GM04504 (cell line): ENCODE measurements at regions not wholly inside any gene's neighbourhood (a gene's known extent, or its start where the extent isn't known, plus 50 kb on each side); places are given as distances from the start of the nearest gene placed in this dataset.
"Not testable (repeated sequence)": the region's sequence is repeated elsewhere in the genome, so short reads cannot be mapped to it uniquely, and the experiment has no call there.

Experiments
- DNase-seq: peaks from one replicate; pipeline ENCODE4 v3.0.0-alpha.2; 2012; ENCODE audit warnings: low read depth

DNA sequence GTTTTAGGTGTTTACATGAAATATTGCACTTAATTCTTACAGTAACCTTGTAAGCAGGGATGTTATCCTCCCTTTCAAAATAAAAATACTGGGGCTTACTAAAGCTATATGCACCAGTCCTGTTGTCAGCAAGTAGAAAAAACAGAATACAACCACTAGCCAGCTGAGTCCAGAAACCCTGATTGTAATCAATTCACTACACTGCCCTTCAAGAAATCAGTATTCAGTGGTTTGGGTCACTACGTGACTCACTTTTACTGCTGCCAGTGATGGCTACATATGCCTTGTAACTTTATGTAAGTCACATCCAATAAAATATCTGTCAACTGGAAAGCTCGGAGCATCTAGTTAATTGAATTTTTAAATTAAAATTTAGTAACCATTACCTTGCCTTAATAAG is 376.3 kb upstream of the DEPDC1 start:
- no peak for DNase-seq

DNA sequence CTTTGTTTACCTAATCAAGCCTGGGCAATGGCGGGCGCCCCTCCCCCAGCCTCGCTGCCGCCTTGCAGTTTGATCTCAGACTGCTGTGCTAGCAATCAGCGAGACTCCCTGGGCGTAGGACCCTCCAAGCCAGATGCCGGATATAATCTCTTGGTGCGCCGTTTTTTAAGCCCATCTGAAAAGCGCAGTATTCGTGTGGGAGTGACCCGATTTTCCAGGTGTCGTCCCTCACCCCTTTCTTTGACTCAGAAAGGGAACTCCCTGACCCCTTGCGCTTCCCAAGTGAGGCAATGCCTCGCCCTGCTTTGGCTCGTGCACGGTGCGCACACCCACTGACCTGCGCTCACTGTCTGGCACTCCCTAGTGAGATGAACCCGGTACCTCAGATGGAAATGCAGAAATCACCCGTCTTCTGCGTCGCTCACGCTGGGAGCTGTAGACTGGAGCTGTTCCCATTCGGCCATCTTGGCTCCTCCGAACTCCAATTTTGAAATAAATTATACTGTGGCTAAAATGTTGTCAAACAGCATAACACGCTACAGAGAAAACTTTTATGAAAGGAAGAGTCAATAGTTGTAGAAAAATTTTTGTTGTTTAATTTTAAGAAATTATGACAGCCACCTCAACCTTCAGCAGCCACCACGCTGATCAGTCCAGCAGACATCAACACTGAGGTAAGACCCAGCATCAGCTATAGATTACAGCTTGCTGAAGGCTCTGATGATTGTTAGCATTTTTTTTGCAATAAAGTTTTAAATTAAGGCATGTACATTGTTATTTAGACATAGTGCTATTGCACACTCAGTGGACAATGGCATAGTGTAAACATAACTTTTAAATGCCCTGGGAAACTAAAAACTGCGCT is 384.7 kb upstream of the DEPDC1 start:
- DNase-seq = not testable (repeated sequence)

DNA sequence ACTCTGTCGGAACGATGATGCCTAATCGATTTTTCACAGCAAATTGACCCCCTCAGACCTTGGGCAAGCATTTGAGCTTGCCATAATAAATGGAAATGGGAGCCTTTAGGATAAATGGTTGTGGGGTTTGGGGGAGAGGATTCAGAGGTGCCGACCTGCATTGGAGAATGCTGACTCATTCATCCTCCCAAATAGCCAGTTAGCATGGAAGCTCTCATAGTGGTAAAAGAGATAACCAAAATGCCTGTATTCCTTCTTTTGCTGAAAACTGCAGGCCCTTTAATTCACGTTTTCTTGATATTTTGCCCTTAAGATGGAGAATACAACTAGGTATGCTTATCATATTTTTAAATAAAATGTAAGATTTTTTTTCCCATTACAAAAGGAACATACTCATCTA is 392.6 kb upstream of the DEPDC1 start:
- no peak for DNase-seq

DNA sequence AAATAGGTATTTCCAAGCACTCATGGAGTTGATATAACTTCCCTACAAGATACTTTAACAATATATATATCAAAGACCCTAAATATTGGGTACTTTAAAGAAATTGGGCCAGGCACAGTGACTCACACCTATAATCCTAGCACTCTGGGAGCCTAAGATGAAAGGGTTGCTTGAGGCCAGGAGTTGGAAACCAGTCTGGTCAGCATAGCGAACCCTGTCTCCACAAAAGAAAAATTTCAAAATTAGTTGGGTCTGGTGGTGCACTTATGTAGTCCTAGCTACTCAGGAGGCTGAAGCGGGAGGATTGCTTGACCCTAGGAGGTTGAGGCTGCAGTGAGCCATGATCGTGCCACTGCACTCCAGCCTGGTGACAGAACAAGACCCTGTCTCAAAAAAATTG is 393.9 kb upstream of the DEPDC1 start:
- DNase-seq = no peak

DNA sequence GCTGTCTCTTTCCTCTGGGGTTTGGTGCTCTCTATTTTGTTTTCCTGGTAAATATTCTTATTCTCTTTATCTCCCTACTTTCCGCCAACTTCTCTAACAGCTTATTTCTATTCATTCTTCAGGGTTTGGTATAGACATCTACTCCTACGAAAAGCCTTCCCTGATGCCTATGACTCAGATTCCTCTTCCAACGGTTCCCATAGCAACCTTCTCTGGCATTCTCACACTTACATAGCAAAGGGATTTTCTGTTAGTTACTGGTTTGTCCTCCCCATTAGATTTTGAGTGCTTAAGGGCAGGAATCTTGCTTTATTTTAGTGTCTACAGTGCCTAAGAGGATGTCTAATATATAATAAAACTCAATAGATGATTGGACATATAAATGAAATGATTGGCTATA is 407.6 kb upstream of the DEPDC1 start:
- DNase-seq = no peak

DNA sequence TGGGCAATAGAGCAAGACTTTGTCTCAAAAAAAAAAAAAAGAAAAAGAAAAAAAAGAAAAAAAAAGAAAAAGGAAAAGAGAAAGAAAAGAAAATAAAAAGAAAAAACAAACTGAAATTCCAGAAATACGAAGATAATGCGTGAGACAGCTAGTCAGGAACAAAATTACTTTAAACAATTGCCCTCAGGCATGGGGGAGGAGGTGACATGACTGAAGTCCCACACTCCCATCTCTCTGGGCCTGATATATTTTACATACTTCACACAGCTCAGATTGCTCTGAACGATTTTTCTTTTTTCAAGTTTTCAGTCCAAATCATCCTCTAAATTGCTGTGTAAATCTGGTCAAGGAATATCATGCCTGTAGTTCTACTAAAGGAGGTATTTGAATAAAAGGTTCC is 409.5 kb upstream of the DEPDC1 start:
- no peak for DNase-seq

DNA sequence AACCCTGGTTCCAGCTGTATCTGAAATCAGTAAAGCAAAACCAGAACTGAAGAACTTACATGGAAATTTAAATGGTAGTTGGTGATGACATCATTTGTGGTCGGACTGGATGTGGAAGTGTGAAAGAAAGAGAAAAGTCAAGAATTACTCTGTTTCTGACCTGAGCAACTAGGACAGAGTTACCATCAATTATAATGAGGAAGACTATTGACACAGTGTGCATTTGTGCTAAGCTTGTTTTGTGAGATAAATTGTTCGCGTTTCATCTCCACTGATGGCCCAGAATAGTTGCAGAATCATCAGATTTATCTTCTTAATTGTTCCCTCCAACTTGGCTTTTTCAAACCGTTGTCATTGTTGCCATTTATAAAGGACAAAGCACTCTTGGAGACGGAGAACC is 410.6 kb upstream of the DEPDC1 start:
- DNase-seq = no peak

DNA sequence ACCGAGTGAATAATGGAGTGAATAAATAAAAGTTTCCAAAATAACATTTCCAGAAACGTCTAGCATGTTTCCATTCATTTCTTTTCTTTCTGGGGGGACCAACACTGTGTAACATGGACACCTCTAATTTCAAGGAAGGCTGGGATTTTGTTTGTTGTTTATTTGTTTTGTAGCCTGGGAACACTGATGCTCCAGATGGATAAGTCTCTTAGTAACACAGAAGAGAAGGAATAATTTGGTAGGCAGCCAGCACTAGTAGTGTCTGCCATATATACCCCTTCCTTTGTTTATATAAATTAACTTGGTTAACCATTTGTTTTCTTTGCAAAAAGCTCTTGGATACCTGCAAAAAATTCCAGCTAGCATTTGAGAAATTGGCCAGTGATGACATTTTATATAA is 411.4 kb upstream of the DEPDC1 start:
- no peak for DNase-seq

DNA sequence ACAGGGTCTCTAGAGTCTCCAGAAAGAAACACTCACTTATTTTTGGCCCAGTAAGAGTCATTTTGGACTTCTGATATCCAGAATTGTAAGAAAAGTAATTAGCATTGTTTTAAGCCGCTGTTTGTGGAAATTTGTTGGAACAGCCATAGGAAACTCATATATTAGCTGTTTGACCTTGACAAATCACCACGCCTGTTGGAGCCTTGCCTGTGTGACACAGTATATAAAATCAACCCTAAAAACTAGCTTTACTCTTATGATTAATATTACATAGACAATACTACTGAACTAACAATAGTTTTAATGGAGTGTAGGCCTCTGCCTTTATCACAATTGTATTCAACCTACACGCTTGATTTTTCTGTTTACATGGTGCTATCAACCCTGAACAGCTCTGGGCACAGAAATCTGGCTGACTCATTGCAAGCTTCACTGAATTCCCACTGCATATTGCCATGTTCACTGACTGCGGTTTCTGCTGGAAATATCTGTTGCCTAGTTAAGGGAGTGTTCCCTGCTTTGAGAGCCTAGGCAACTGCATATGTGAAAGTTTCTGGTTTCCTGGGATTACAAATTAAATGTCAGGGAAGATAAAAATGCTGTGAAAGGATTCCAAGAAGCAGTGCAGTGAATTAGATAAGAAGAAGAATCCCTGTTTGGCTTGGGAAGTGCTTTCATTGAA is 419.5 kb upstream of the DEPDC1 start:
- no peak for DNase-seq

DNA sequence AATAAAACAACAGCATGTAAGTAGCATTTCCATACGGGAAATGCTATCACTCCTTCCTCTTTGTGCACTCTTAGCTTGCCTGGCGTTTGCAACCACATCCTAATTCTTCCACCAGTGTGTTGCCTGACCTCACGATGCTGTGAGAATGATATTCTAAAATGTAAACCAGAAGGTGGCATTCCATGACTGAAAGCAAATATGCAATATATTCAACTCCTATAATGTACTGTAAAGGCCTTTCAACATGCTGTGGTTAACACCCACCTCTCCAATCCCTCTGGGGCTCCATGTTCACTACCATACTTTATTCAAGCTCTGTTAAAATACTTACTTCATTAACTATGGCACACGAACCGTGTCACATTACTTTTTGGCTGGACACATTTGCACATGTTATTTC is 420.6 kb upstream of the DEPDC1 start:
- no peak for DNase-seq

DNA sequence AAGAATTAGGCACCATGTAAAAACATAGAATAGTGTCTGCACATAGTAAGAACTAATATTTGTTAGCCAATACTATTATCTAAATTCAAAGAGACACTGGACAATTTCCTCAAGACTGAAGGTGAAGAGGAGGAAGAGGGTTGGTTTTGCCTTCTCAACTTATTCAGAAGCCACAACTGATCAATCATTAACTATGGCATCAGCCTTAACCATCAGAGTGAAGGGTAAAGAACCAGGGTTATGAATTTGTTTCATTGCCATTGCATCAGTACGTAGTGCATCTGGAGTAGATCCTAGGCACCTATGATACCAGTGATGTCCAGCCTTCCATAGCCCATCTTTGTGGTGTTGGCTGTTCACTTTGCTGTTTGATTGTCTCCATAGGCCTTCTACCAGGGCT is 421.7 kb upstream of the DEPDC1 start:
- no peak for DNase-seq

DNA sequence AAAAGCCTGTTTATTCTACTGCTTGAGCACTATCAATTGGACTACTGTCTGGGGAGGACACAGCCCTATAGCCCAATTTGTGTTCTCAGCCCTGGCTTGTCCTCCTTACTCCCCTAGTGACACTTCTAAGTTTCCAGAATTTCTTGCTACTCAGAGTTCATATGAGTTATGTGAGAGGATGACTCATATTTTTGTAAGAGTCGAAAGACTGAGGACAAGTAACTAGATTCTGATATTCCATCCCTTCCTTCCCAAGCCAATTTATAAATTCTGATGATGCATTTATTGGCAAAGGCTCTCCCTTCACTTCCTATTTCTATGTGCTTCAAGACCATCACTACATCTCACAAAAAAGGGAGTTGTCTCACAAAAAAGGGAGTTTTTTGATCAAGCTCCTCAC is 422.2 kb upstream of the DEPDC1 start:
- DNase-seq = no peak

DNA sequence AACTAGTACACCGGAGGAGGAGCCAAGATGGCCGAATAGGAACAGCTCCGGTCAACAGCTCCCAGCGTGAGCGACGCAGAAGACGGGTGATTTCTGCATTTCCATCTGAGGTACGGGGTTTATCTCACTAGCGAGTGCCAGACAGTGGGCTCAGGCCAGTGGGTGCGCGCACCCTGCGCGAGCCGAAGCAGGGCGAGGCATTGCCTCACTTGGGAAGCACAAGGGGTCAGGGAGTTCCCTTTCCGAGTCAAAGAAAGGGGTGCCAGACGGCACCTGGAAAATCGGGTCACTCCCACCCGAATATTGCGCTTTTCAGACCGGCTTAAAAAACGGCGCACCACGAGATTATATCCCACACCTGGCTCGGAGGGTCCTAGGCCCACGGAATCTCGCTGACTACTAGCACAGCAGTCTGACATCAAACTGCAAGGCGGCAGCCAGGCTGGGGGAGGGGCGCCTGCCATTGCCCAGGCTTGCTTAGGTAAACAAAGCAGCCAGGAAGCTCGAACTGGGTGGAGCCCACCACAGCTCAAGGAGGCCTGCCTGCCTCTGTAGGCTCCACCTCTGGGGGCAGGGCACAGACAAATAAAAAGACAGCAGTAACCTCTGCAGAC is 426.7 kb upstream of the DEPDC1 start:
- DNase-seq = not testable (repeated sequence)

DNA sequence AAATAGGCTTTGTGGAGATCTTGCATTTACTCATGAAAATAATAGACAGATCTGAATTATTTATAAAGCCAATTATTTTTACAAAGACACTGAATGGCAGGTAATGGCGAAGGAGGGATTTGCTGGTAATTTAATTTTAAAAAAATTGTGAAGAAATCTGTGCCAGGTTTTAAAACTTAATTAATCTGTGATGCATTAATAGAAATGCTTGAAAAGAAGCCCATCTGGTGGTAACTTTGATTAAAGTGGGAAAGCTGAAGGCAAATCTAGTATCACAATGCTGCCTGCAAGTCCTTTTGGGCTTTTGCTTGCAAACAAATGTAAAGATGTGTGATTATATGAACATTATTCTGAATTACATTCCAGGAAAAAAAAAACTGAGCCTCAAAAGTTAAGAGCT is 433.2 kb upstream of the DEPDC1 start:
- DNase-seq = no peak

DNA sequence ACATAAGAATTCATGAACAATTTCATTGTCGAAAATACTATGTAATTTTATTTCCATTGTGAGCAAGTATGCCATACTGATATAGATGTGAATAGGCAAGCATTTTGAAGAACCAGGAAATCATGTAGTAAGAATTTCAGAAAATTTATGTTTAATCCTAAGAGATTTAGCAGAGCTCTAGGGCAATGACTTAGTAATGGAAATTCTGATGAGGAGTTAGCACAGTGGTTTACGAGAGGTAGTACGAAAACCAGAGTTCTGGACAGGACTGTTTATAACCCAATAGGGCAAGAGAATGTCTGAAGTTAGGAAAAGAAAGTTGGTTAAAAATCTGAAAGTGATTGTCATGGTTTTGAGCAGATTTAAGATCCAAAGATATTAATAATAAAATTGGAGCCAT is 439.6 kb upstream of the DEPDC1 start:
- DNase-seq = no peak

DNA sequence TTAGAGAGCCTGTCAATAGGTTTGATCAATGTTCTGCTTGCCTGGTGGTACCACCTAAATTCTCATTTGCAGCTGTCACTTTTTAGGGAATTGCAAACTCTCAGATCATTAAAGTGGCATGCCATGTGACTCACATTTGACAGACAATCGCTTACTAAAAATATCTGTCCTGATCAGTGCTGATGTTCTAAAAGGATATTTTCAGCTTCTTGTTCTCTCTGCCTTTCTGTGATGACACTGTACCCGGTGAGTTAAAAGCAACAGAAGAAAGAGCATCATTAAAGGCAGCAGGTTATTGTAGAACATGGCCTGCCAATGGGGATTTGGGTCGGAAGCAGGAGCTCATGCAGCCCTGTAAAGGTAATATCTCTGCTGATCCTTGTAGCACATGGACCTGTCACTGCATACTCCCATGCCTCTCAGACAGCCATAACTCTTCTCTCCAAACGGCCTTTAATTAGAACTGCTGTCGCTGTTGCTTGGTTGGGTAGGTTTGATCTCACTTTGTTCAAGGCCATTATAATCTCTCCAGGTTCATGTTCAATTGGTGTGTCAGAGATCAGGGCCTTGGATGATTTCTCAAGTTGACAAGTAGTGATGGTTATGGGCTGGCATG is 441.3 kb upstream of the DEPDC1 start:
- no peak for DNase-seq

DNA sequence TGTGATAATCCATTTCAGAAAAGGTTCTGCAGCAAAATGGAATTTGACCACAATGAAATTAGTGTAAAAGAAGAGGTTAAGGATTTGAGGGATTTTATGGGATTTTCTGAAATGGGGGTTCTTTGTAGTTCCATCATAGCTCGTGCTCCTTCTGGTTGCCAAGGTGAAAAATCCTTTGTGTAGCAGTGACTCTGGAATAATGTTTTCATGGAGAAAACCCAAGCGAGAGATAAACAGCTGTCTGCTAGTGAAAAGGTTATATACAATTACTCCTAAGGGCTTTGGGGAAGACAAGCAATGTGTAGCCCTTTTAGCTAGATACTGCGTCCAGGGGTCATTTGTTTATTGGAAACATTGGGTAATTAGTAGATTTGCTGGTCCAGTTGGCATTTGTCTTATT is 453.2 kb upstream of the DEPDC1 start:
- DNase-seq = no peak

DNA sequence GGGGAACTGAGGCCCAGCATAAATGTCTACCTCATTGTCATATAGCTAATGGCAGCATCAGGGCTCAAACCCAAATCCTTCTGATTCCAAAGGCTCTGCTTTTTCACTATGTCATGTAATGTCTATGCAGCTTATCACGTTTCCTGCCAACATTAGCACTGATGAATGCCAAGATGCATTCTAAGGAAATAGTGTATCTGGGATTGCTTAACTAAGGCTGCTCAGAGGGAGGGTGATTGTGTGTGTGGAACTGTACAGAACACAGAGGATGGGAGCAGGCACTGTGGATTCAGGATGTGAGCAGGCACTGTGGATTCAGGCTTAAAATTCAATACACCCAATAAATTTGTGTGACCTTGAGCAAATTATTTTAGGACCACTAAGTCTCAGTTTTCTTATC is 456.4 kb upstream of the DEPDC1 start:
- no peak for DNase-seq

DNA sequence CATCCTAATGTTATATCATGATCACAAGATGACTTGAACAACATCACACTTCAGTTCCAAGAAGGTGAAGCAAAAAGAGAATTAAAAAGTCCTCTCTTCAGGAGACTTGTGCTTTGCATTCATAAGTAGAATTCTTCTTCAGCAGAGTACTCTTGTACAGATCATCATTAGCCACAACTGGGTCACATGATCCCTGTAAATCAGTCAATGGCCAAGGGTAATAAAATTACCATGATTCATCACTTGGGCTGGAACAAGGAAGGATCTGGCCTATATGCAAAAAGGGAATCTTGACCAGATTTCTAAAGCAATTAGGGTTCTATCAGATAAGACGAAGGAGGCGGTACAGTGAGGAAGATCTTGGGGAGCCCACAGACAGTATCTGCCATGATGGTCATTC is 458.0 kb upstream of the DEPDC1 start:
- DNase-seq = no peak

DNA sequence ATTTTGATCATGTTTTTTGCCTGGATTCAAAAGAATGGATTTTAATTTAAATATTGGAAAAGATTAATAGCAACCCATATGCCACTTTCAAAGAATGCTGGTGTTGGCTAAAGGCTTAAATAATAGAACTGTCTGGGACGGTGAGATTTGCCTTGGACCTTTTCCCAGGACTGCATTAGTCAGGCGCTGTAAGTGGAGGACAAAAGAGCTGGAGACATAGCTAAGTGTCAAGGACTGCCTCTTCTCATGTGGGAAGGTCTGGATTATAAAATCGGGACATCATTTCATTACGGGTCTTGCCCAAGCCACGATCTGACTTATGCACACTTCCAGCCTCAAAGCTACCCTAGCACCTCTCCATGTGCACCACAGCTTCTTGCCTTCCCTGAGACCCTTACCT is 458.5 kb upstream of the DEPDC1 start:
- DNase-seq = no peak

DNA sequence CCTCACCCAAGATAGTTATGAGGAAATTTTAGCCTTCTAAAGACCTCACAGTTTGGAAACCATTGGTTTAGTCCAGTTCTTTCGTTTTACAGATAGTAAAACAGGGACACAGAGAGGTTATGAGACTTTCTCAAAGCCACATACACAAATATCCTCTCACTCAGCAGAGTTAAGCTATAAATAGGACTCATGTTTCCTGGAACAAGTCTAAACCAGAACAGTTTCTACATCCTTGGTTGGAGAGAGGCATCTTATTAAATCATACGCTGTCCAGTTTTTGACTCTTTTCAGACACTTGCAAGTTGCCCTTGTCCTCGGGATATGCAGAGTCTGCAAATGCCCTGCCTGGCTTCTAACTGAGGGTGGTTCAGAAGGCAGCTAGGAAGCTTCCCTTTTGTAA is 462.1 kb upstream of the DEPDC1 start:
- DNase-seq = no peak

DNA sequence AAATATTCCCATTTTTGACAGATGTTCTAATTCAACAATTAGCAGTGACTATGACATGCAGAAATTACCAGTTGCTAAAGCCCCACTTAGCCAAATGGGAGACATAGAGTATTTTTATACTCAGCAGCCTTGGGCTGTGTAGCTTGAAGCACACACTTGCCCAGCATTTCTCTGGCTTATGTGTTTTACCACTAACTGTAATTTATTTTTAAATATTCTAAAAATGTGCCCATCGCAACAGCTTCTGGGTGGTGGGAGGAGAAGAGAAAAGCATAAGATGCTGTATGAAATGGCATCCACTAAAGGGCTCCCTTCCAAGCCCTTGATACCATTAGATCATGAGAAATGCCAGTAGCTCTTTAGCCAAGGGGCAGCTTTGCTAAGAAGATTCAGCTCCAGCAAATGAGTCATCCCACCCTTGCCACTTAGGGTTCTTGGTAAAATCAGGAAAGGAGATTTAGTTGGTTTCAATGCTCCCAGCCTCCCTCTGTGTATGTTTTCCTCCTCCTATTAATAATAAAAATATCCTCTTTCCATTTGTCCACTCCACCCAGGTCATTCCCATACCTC is 462.7 kb upstream of the DEPDC1 start:
- no peak for DNase-seq

DNA sequence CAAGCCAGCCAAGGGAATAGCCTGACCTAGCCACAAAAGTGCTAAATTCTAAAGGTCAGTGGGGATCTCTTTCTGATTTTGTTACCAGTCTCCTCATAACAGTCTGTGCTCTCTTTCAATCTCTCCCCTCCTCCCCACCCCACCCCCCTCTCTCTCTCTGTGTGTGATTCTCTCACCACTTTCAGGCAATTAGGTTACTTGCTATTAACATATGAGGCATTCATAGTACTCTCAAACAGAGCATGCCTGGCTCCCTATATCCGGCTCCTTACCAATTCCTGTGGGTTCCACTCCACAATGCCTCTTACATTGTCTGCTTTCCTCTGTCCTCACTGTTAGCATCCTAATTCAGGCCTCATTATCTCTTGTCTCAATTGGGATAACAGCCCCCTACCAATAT is 464.3 kb upstream of the DEPDC1 start:
- DNase-seq = no peak
